LNCAP (cell line): ENCODE measurements at regions not wholly inside any gene's neighbourhood (a gene's known extent, or its start where the extent isn't known, plus 50 kb on each side); places are given as distances from the start of the nearest gene placed in this dataset.

Experiments
- TF ChIP-seq, protein P1 (sequence below): fragments of 450-650 bp; IDR thresholded peaks from 2 replicates; pipeline ENCODE4 v1.5.1; 2017; ENCODE audit warnings: mild to moderate bottlenecking

DNA sequence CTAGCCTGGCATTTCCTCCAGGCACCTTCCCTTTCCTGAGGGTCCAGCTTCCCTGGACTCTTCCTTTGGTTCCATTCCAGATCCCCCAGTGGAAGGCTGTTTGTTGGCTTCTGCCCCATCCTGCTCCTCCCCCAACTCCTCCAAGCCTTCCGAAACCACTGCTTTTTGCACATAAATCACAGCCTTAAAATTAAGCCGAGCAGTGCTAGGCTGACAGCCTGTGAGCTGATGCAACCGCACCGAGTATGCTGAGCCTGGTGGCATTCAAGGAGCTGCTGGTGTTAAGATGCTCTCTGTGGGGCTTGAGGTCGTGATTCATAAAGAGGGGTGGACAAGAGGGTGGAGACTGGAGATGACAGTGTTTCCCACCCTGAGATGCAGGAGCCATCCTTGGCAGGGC lies 266.6 kb upstream of the C1orf174 start:
- TF ChIP-seq, protein P1, sequence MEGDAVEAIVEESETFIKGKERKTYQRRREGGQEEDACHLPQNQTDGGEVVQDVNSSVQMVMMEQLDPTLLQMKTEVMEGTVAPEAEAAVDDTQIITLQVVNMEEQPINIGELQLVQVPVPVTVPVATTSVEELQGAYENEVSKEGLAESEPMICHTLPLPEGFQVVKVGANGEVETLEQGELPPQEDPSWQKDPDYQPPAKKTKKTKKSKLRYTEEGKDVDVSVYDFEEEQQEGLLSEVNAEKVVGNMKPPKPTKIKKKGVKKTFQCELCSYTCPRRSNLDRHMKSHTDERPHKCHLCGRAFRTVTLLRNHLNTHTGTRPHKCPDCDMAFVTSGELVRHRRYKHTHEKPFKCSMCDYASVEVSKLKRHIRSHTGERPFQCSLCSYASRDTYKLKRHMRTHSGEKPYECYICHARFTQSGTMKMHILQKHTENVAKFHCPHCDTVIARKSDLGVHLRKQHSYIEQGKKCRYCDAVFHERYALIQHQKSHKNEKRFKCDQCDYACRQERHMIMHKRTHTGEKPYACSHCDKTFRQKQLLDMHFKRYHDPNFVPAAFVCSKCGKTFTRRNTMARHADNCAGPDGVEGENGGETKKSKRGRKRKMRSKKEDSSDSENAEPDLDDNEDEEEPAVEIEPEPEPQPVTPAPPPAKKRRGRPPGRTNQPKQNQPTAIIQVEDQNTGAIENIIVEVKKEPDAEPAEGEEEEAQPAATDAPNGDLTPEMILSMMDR: no peak

DNA sequence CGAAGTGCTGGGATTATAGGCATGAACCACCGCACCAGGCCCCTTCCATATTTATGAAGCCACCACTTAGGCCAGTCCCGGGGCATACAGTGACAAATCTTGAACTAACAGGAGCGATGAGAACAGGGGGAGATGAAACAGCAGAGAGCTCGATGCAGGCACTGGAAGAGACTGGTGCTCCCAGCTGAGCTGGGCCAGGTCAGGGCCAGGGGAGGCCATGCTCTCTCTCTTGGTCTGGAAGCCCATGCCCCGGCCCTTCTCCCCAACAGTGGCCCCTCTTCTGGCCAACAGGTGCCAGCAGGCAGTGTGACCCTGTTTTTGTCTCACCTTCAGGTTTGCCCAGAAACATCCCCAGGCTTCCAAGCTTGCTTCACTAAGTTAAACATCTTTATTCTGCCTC lies 269.9 kb upstream of the C1orf174 start:
- TF ChIP-seq, protein P1: no peak

DNA sequence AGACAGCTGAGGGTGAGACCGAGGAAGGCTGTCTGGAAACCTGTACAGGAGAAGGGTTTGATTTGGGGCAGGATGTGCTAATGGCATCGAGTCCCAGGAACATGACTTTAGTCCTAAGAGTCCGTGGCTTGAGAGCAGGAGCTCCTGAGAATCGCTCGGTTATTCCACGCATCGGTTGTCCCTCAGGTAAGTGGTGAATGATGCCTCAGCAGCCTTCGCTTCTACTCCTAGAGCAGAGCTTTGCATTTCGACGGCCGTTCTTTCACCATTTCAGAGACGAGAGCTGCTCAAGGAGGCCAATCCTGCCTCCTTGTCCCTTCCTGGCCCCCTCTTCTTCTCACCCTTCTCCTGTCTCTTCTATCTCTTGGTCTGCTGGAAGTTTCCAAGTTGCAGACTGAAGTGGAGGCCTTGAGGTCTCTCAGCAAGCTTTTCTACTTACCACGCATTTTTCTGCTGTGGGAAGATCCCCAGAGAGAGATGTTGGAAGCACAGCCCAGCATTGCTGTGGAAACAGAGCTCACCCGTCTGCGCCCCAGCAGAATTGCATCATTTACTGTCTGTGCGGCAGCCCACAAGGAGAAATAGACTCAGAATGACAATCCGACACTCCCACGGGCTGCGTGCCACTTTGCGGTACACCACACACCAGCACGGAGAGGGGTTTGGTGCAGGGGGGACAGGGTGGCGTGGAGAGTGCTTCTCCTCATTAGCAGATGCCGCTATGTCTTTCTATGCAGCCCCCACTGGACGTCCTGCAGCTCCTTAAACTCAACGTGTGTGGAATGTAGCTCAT lies 270.7 kb upstream of the C1orf174 start:
- TF ChIP-seq, protein P1: no peak

DNA sequence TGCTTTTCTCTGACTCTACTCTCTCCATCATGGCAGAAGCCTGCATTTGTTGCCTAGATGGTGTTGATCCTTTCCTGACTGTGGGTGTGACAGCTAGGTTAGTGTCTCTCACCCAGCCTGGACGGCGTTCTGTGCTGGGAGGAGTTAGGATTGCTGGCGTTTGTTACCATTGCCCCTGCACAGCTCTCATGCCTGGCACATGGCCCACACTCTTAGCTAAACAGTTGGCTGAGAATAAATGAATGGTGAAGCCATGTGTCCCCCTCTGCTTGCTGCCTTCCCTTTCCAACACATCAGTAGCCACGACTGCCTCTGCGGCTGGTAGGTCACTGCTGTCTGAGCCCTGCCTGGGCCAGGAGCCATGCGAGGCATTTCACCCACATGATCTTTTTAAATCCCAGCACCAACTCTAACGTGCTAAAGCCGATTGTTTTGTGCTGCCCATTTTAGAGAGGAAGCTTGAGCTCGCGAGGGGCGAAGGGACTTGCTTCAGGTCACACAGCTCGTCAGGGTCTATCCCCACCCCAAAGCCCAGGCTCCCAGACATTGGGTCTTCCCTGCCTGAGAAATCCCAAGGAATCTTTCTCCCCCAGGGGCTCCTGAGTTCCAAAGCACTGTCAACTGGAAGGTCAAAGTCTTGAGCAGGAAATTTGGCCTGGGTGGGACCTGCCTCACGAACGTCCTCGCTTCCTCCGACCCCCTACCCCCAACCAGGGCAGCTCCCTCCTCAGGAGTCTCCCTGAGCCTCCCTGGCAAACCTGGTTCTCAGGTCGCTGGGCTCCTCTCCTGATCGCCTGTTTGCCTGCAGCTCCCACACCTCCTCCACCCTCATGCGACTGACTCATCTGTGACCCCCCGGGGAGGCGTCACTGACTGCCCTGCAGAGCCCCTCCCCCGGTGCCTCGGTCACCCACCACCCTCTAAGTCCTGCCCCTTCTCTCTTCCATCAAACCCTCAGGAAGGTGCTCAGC lies 271.7 kb upstream of the C1orf174 start:
- TF ChIP-seq, protein P1: no peak

DNA sequence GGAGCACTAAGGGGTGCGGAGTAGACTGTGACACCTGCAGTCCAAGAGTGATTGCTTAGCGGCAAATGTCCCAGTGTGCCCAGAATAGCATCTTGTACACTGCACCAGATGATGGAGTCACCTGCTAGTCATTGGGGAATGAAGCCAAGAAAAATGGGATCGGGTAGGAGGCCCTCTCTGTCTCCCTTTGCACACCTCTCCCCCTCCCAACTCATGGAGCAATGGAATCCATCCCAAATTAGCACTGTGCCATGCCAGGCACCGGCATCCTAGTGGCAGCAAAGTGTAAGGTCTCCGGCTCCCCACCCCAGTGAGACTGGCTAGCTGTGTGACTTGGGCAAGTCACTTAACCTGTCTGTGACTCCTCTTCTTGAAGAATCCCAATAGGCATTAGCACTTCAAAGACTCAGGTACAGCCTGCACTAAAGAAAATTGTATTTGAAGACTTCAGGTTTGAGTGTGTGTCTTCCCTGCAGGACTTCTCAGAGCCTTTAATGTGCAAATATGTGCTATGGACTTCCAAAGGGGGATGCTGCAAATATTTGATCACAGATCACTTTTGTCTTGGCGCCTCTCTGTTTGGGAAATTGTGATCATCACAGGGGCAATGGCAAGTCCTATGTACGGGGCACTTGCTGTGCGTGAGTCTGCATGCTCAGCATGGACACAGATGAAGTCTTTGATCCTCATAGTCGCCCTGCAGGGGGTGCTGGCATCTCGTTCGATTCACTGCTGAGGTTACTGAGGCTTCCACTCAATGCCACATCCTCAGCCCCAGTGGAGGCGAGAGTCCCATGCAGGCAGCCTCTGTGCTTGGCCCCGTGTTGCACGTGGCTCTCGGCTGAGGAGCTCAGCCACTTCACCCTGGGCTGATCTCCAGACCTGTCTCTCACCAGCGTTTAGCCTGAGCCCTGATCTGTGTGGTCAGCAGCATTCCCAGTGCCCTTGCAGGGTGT lies 272.9 kb upstream of the C1orf174 start:
- TF ChIP-seq, protein P1: no peak

DNA sequence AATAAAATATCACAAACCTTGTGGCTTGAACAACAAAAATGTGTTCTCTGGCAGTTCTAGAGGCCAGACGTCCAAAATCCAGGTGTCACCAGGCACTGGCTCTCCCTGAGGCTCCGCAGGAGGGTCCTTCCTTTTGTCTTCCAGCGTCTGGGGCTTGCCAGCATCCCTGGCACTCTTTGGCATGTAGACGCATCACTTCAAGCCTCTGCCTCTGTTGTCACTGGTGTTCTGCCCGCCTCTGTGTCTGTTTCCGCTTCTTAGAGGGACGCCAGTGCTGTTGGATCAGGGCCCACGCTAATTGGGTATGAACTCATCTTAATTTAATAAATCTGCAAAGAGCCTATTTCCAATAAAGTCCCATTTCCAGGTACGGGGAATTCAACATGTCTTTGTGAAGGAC lies 273.7 kb upstream of the C1orf174 start:
- TF ChIP-seq, protein P1: no peak
